Neural progenitor cell (in vitro differentiated cells): ENCODE measurements at regions not wholly inside any gene's neighbourhood (a gene's known extent, or its start where the extent isn't known, plus 50 kb on each side); places are given as distances from the start of the nearest gene placed in this dataset.

ENCODE experiments used
- EZH2 ChIP-seq: fragments of 200-600 bp; sonication (generic); IDR thresholded peaks from 2 replicates; pipeline ENCODE4 v1.6.1; 2017; ENCODE audit warnings: antibody characterized with exemption, mild to moderate bottlenecking, moderate library complexity
- TF ChIP-seq, protein P1 (sequence below): fragments of 200-600 bp; sonication (generic); IDR thresholded peaks from 2 replicates; pipeline ENCODE4 v1.5.1; 2017; ENCODE audit warnings: antibody characterized with exemption, mild to moderate bottlenecking

DNA sequence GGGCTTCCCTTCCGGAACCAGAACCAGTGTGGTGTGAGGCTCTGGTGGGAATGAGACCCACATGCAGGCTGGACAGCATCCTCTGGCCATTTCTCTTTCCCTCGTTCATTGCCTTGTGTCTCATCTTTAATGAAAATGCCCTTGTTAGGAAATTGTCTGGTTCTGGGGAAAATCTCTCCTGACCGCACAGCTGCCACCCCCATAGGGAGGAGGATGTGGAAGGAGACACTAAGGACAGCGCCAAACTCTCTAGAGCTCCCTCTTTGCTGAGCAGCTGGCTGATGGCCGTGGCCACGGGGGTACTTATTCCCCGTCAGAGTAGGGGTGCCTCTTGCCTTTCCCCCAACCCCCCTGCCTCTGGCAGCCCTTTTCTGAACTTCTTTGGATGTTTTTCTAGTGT lies 297.6 kb upstream of the C2CD4B start:
- TF ChIP-seq, protein P1, sequence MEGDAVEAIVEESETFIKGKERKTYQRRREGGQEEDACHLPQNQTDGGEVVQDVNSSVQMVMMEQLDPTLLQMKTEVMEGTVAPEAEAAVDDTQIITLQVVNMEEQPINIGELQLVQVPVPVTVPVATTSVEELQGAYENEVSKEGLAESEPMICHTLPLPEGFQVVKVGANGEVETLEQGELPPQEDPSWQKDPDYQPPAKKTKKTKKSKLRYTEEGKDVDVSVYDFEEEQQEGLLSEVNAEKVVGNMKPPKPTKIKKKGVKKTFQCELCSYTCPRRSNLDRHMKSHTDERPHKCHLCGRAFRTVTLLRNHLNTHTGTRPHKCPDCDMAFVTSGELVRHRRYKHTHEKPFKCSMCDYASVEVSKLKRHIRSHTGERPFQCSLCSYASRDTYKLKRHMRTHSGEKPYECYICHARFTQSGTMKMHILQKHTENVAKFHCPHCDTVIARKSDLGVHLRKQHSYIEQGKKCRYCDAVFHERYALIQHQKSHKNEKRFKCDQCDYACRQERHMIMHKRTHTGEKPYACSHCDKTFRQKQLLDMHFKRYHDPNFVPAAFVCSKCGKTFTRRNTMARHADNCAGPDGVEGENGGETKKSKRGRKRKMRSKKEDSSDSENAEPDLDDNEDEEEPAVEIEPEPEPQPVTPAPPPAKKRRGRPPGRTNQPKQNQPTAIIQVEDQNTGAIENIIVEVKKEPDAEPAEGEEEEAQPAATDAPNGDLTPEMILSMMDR: no peak
- TF ChIP-seq EZH2: no peak
